Loucy (cell line): ENCODE measurements at regions not wholly inside any gene's neighbourhood (a gene's known extent, or its start where the extent isn't known, plus 50 kb on each side); places are given as distances from the start of the nearest gene placed in this dataset.

Experiments
- H2AFZ ChIP-seq: fragments of 200-600 bp; sonication (generic); 2 replicates; pipeline ENCODE4 v1.6.0; 2016; ENCODE audit warnings: antibody characterized with exemption, mild to moderate bottlenecking, low read length, moderate library complexity
- H3F3A ChIP-seq: fragments of 200-600 bp; 2 replicates; pipeline ENCODE4 v1.6.0; 2016; ENCODE audit warnings: antibody characterized with exemption, low read depth, mild to moderate bottlenecking
- H3K27me3 ChIP-seq: fragments of 200-600 bp; sonication (generic); 2 replicates; pipeline ENCODE4 v1.6.1; 2014; ENCODE audit warnings: low read length, mild to moderate bottlenecking; ENCODE audit not compliant: insufficient read depth, poor library complexity, severe bottlenecking
- H3K36me3 ChIP-seq: fragments of 200-600 bp; sonication (generic); 2 replicates; pipeline ENCODE4 v1.6.1; 2016; ENCODE audit warnings: low read length; ENCODE audit not compliant: insufficient read depth
- H3K4me1 ChIP-seq: fragments of 200-600 bp; sonication (generic); 2 replicates; pipeline ENCODE4 v1.5.1; 2014; ENCODE audit warnings: low read length, mild to moderate bottlenecking; ENCODE audit not compliant: insufficient read depth, poor library complexity, severe bottlenecking
- H3K4me2 ChIP-seq: fragments of 200-600 bp; sonication (generic); 2 replicates; pipeline ENCODE4 v1.6.0; 2014; ENCODE audit warnings: antibody characterized with exemption, low read length, low read depth, mild to moderate bottlenecking; ENCODE audit not compliant: poor library complexity, severe bottlenecking
- H3K4me3 ChIP-seq: fragments of 200-600 bp; sonication (generic); 2 replicates; pipeline ENCODE4 v1.5.1; 2014; ENCODE audit warnings: low read length, mild to moderate bottlenecking, mixed read lengths; ENCODE audit not compliant: poor library complexity, severe bottlenecking
- H3K79me2 ChIP-seq: fragments of 200-600 bp; sonication (generic); 2 replicates; pipeline ENCODE4 v1.6.1; 2014; ENCODE audit warnings: low read length; ENCODE audit not compliant: insufficient read depth
- H3K9ac ChIP-seq: fragments of 200-600 bp; sonication (generic); 2 replicates; pipeline ENCODE4 v1.6.0; 2014; ENCODE audit warnings: mild to moderate bottlenecking, low read depth, low read length, moderate library complexity; ENCODE audit not compliant: poor library complexity, severe bottlenecking
- H3K9me2 ChIP-seq: fragments of 200-600 bp; sonication (generic); replicated peaks from 2 replicates; pipeline ENCODE4 v1.6.1; 2016; ENCODE audit warnings: low read depth, low read length, mixed read lengths
- H3K9me3 ChIP-seq: fragments of 200-600 bp; sonication (generic); 2 replicates; pipeline ENCODE4 v1.6.1; 2014; ENCODE audit warnings: mild to moderate bottlenecking, antibody characterized with exemption, low read length, low read depth; ENCODE audit not compliant: insufficient read depth
- H4K20me1 ChIP-seq: fragments of 200-600 bp; sonication (generic); 2 replicates; pipeline ENCODE4 v1.6.0; 2014; ENCODE audit warnings: antibody characterized with exemption, low read length, mild to moderate bottlenecking; ENCODE audit not compliant: insufficient read depth, poor library complexity, severe bottlenecking
- EZH2phosphoT487 ChIP-seq: fragments of 200-600 bp; IDR thresholded peaks from 2 replicates; pipeline ENCODE4 v1.6.1; 2018; ENCODE audit warnings: antibody characterized with exemption, mild to moderate bottlenecking, moderate library complexity, borderline replicate concordance
- TF ChIP-seq, protein P1 (sequence below): fragments of 200-600 bp; sonication (generic); conservative IDR thresholded peaks from 2 replicates; pipeline ENCODE4 v1.5.1; 2014; ENCODE audit warnings: mild to moderate bottlenecking, antibody characterized with exemption, low read length

DNA sequence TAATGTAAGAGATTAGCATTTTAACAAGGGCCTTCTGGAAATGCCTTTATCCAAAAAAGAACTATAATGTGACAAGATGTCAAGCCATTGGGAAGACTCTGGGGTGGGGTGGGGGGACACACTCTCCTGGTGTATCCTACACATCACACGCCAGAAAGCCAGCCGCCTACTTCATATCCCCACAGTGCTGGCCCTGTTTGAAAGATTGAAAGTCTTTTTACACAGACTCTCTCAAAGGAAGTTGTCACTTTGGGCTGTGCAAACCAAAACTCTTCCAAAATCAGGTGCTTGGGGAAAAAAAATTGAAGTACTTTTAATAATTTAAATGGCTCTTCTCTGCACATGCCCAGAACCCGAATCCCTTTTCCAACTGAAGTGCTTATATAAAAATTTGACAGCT lies 666.7 kb downstream of the BCL11A start:
- H3K27me3 ChIP-seq = no peaks in the 10 kb centered on the region

DNA sequence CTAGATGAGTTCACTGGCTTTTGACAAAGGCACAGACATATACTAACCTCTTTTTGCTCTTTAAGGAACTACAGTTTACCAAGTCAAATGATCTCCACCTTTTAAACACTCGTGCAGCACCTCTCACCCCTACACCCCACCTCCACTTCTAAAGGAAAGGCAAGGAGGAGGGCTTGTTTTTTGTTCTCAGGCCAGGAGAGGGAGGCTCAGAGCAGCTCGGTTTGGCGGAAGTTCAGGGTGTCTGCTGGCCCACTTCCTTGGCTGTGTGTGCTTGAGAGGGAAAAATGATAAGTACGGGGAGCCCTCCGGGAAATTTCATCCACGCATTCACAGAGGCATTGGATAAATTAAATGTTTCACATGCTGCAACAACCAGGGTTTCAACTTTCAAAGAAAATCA lies 667.9 kb downstream of the BCL11A start:
- Histone ChIP-seq H4K20me1 (no peaks in the 10 kb centered on the region), H3K79me2 (no peaks in the 10 kb centered on the region), H3K4me2 (no peak overlapping the region), H3K4me1 (peaks cover 34% of the 10 kb centered on the region), H3F3A (no peaks in the 10 kb centered on the region), H3K9me3 (no peaks in the 10 kb centered on the region), H3K4me3 (no peak overlapping the region), H3K27me3 (no peaks in the 10 kb centered on the region), H3K36me3 (no peaks in the 10 kb centered on the region), H3K9ac (no peak overlapping the region), H3K9me2 (no peaks in the 10 kb centered on the region), H2AFZ (no peak overlapping the region)
- TF ChIP-seq, protein P1, sequence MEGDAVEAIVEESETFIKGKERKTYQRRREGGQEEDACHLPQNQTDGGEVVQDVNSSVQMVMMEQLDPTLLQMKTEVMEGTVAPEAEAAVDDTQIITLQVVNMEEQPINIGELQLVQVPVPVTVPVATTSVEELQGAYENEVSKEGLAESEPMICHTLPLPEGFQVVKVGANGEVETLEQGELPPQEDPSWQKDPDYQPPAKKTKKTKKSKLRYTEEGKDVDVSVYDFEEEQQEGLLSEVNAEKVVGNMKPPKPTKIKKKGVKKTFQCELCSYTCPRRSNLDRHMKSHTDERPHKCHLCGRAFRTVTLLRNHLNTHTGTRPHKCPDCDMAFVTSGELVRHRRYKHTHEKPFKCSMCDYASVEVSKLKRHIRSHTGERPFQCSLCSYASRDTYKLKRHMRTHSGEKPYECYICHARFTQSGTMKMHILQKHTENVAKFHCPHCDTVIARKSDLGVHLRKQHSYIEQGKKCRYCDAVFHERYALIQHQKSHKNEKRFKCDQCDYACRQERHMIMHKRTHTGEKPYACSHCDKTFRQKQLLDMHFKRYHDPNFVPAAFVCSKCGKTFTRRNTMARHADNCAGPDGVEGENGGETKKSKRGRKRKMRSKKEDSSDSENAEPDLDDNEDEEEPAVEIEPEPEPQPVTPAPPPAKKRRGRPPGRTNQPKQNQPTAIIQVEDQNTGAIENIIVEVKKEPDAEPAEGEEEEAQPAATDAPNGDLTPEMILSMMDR = no peak; the same call in 1 of the 2 replicates
- no peak for TF ChIP-seq EZH2phosphoT487

More for the DNA sequence above, 666.7 kb downstream of the BCL11A start:
- H3K36me3 ChIP-seq = no peaks in the 10 kb centered on the region
- H3K4me1 ChIP-seq = peaks cover 29% of the 10 kb centered on the region
- no peak overlapping the region for H3K4me2 ChIP-seq
- H3K79me2 ChIP-seq = no peaks in the 10 kb centered on the region
- no peak overlapping the region for H2AFZ ChIP-seq
- H3K4me3 ChIP-seq = no peak overlapping the region
- no peak overlapping the region for H3K9ac ChIP-seq
- no peaks in the 10 kb centered on the region for H3K9me2 ChIP-seq
- no peaks in the 10 kb centered on the region for H3F3A ChIP-seq
- no peak for TF ChIP-seq EZH2phosphoT487
- TF ChIP-seq, protein P1 = no peak
- no peaks in the 10 kb centered on the region for H3K9me3 ChIP-seq
- H4K20me1 ChIP-seq = no peaks in the 10 kb centered on the region

DNA sequence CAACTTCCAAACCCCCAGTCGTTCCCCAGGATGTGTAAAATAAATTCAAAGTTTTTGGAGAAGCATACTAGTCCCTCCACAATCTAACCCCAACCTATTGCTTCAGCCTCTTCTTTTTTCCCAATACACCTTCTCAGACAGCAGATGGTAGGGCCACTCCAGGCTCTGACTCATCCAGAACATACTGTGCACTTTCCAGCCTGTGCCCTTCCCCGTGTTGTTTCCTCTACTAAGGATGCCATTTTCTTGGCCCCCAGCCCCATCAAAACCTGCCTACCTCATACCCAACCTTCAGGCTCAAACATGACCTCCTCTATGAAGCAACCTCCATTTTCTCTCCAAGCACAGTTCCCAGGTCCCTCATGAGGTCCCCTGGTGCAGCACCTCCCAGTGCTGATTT lies 669.3 kb downstream of the BCL11A start:
- no peaks in the 10 kb centered on the region for H3K36me3 ChIP-seq
- peaks cover 34% of the 10 kb centered on the region for H3K4me1 ChIP-seq
- no peaks in the 10 kb centered on the region for H3K27me3 ChIP-seq
- no peaks in the 10 kb centered on the region for H4K20me1 ChIP-seq
- no peak overlapping the region for H2AFZ ChIP-seq
- H3K4me2 ChIP-seq = no peak overlapping the region
- no peaks in the 10 kb centered on the region for H3K79me2 ChIP-seq
- no peaks in the 10 kb centered on the region for H3K9me2 ChIP-seq
- no peaks in the 10 kb centered on the region for H3K9me3 ChIP-seq
- H3K9ac ChIP-seq = no peak overlapping the region
- TF ChIP-seq EZH2phosphoT487 = no peak
- TF ChIP-seq, protein P1 = no peak
- no peak overlapping the region for H3K4me3 ChIP-seq
- H3F3A ChIP-seq = no peaks in the 10 kb centered on the region
